Activated CD8-positive, alpha-beta memory T cell treated with anti-CD3 and anti-CD28 coated beads, Interleukin-2, amount 10 ng/mL, durations not matched to agents 7 days and 5 days (primary cell): ENCODE measurements at regions not wholly inside any gene's neighbourhood (a gene's known extent, or its start where the extent isn't known, plus 50 kb on each side); places are given as distances from the start of the nearest gene placed in this dataset.
"Not testable (repeated sequence)": the region's sequence is repeated elsewhere in the genome, so short reads cannot be mapped to it uniquely, and the experiment has no call there.

Source experiments
- ATAC-seq: fragments of 150-1000 bp; cut with Tn5 transposase; one replicate; pipeline ENCODE4 v1.10.0; 2021; ENCODE audit warnings: moderate library complexity
- CTCF ChIA-PET: fragments of 350-600 bp; sonication (Branson Sonifier 250); formaldehyde crosslinking; loops from one replicate; lab custom pipeline; 2021; ENCODE audit warnings: antibody characterized with exemption; lab: Charles Lee
- DNase-seq: peaks from one replicate; pipeline ENCODE4 v3.0.0-alpha.2; 2020
- H3K27ac Mint-ChIP-seq: one replicate; pipeline ENCODE4 v1.8.0; 2021; ENCODE audit warnings: mild to moderate bottlenecking, mixed read lengths
- H3K27me3 Mint-ChIP-seq: one replicate; pipeline ENCODE4 v1.8.0; 2021; ENCODE audit warnings: mixed read lengths
- H3K36me3 Mint-ChIP-seq: one replicate; pipeline ENCODE4 v1.8.0; 2021; ENCODE audit warnings: mild to moderate bottlenecking, mixed read lengths
- H3K4me1 Mint-ChIP-seq: one replicate; pipeline ENCODE4 v1.8.0; 2021; ENCODE audit warnings: mixed read lengths
- H3K4me3 Mint-ChIP-seq: one replicate; pipeline ENCODE4 v1.8.0; 2021; ENCODE audit warnings: mild to moderate bottlenecking, moderate library complexity, mixed read lengths
- H3K9me3 Mint-ChIP-seq: one replicate; pipeline ENCODE4 v1.8.0; 2022; ENCODE audit warnings: low read depth, mixed read lengths

GRCh38 chr18:39134255-39134654 is 1568.7 kb upstream of the CELF4 start:
- H3K27me3 Mint-ChIP-seq: no peaks in the 10 kb centered on the region
- no peak overlapping the region for H3K27ac Mint-ChIP-seq
- no peak for DNase-seq
- no peaks in the 10 kb centered on the region for H3K36me3 Mint-ChIP-seq
- H3K4me3 Mint-ChIP-seq: no peak overlapping the region
- CTCF ChIA-PET: no interaction called here
- ATAC-seq: no peak
- no peaks in the 10 kb centered on the region for H3K4me1 Mint-ChIP-seq
- peaks cover 17% of the 10 kb centered on the region for H3K9me3 Mint-ChIP-seq

- H3K27me3 Mint-ChIP-seq, H3K9me3 Mint-ChIP-seq, H3K4me3 Mint-ChIP-seq, H3K27ac Mint-ChIP-seq, DNase-seq, H3K4me1 Mint-ChIP-seq, H3K36me3 Mint-ChIP-seq, CTCF ChIA-PET, ATAC-seq: not testable (repeated sequence)
Observed at GRCh38 chr18:39127538-39127937, 1561.9 kb upstream of the CELF4 start.

- Mint-ChIP-seq H3K27me3 (no peaks in the 10 kb centered on the region), H3K9me3 (peaks cover 2% of the 10 kb centered on the region), H3K36me3 (no peaks in the 10 kb centered on the region), H3K27ac (no peak overlapping the region), H3K4me3 (no peak overlapping the region), H3K4me1 (no peaks in the 10 kb centered on the region)
- CTCF ChIA-PET: no interaction called here
- ATAC-seq (no peak), DNase-seq (no peak)
Observed at GRCh38 chr18:39113790-39114189, 1548.2 kb upstream of the CELF4 start.

GRCh38 chr18:39105104-39105503 is 1539.5 kb upstream of the CELF4 start:
- DNase-seq: no peak
- no peaks in the 10 kb centered on the region for H3K4me1 Mint-ChIP-seq
- peaks cover 4% of the 10 kb centered on the region for H3K9me3 Mint-ChIP-seq
- CTCF ChIA-PET: no interaction called here
- no peak for ATAC-seq
- H3K27ac Mint-ChIP-seq: no peak overlapping the region
- H3K27me3 Mint-ChIP-seq: no peaks in the 10 kb centered on the region
- H3K36me3 Mint-ChIP-seq: no peaks in the 10 kb centered on the region
- no peak overlapping the region for H3K4me3 Mint-ChIP-seq

- ATAC-seq: no peak
- peaks cover 3% of the 10 kb centered on the region for H3K9me3 Mint-ChIP-seq
- CTCF ChIA-PET: no interaction called here
- H3K36me3 Mint-ChIP-seq: no peaks in the 10 kb centered on the region
- no peak for DNase-seq
- H3K4me3 Mint-ChIP-seq: no peak overlapping the region
- no peak overlapping the region for H3K27ac Mint-ChIP-seq
- H3K27me3 Mint-ChIP-seq: no peaks in the 10 kb centered on the region
- H3K4me1 Mint-ChIP-seq: no peaks in the 10 kb centered on the region
Observed at GRCh38 chr18:39072970-39073369, 1507.4 kb upstream of the CELF4 start.

GRCh38 chr18:39062426-39062825 is 1496.8 kb upstream of the CELF4 start:
- Mint-ChIP-seq H3K27me3 (no peaks in the 10 kb centered on the region), H3K9me3 (peaks cover 12% of the 10 kb centered on the region), H3K36me3 (no peaks in the 10 kb centered on the region), H3K27ac (no peak overlapping the region), H3K4me3 (no peak overlapping the region), H3K4me1 (no peaks in the 10 kb centered on the region)
- ATAC-seq (no peak), DNase-seq (no peak)
- CTCF ChIA-PET: no interaction called here

- no peaks in the 10 kb centered on the region for H3K4me1 Mint-ChIP-seq
- H3K4me3 Mint-ChIP-seq: no peak overlapping the region
- H3K36me3 Mint-ChIP-seq: no peaks in the 10 kb centered on the region
- peaks cover 5% of the 10 kb centered on the region for H3K9me3 Mint-ChIP-seq
- H3K27ac Mint-ChIP-seq: no peak overlapping the region
- no peak for DNase-seq
- ATAC-seq: no peak
- H3K27me3 Mint-ChIP-seq: no peaks in the 10 kb centered on the region
- CTCF ChIA-PET: no interaction called here
Observed at GRCh38 chr18:39058386-39059000, 1492.9 kb upstream of the CELF4 start.

- Mint-ChIP-seq H3K36me3 (no peaks in the 10 kb centered on the region), H3K27me3 (no peaks in the 10 kb centered on the region), H3K27ac (no peak overlapping the region), H3K4me1 (no peaks in the 10 kb centered on the region), H3K9me3 (peaks cover 5% of the 10 kb centered on the region), H3K4me3 (no peak overlapping the region)
- CTCF ChIA-PET: no interaction called here
- no peak for DNase-seq
- no peak for ATAC-seq
Observed at GRCh38 chr18:39057423-39058064, 1491.9 kb upstream of the CELF4 start.

GRCh38 chr18:39053571-39053970 is 1488.0 kb upstream of the CELF4 start:
- DNase-seq (no peak), ATAC-seq (no peak)
- no peak overlapping the region for H3K4me3 Mint-ChIP-seq
- CTCF ChIA-PET: no interaction called here
- peaks cover 7% of the 10 kb centered on the region for H3K9me3 Mint-ChIP-seq
- no peaks in the 10 kb centered on the region for H3K36me3 Mint-ChIP-seq
- no peaks in the 10 kb centered on the region for H3K4me1 Mint-ChIP-seq
- no peak overlapping the region for H3K27ac Mint-ChIP-seq
- H3K27me3 Mint-ChIP-seq: no peaks in the 10 kb centered on the region

GRCh38 chr18:39051013-39051412 is 1485.4 kb upstream of the CELF4 start:
- no peaks in the 10 kb centered on the region for H3K4me1 Mint-ChIP-seq
- no peak overlapping the region for H3K27ac Mint-ChIP-seq
- no peaks in the 10 kb centered on the region for H3K27me3 Mint-ChIP-seq
- peaks cover 4% of the 10 kb centered on the region for H3K9me3 Mint-ChIP-seq
- CTCF ChIA-PET: no interaction called here
- no peak for DNase-seq
- H3K36me3 Mint-ChIP-seq: no peaks in the 10 kb centered on the region
- H3K4me3 Mint-ChIP-seq: no peak overlapping the region
- ATAC-seq: no peak

- Mint-ChIP-seq H3K27ac (no peak overlapping the region), H3K4me1 (no peaks in the 10 kb centered on the region), H3K27me3 (no peaks in the 10 kb centered on the region), H3K36me3 (no peaks in the 10 kb centered on the region), H3K4me3 (no peak overlapping the region), H3K9me3 (peaks cover 5% of the 10 kb centered on the region)
- ATAC-seq: no peak
- no peak for DNase-seq
- CTCF ChIA-PET: no interaction called here
Observed at GRCh38 chr18:39039813-39040212, 1474.2 kb upstream of the CELF4 start.

GRCh38 chr18:39037925-39038324 is 1472.3 kb upstream of the CELF4 start:
- CTCF ChIA-PET: no interaction called here
- Mint-ChIP-seq H3K4me3 (no peak overlapping the region), H3K27ac (no peak overlapping the region), H3K36me3 (no peaks in the 10 kb centered on the region), H3K27me3 (no peaks in the 10 kb centered on the region), H3K9me3 (peaks cover 5% of the 10 kb centered on the region), H3K4me1 (no peaks in the 10 kb centered on the region)
- ATAC-seq (no peak), DNase-seq (no peak)

GRCh38 chr18:39033312-39033711 is 1467.7 kb upstream of the CELF4 start:
- ATAC-seq: no peak

GRCh38 chr18:39031647-39032046 is 1466.0 kb upstream of the CELF4 start:
- Mint-ChIP-seq H3K27me3 (no peaks in the 10 kb centered on the region), H3K4me1 (no peaks in the 10 kb centered on the region), H3K4me3 (no peak overlapping the region), H3K36me3 (no peaks in the 10 kb centered on the region), H3K9me3 (peaks cover 2% of the 10 kb centered on the region), H3K27ac (no peak overlapping the region)
- DNase-seq: no peak
- CTCF ChIA-PET: no interaction called here
- no peak for ATAC-seq

More at GRCh38 chr18:39033312-39033711, 1467.7 kb upstream of the CELF4 start:
- peaks cover 5% of the 10 kb centered on the region for H3K9me3 Mint-ChIP-seq
- H3K4me3 Mint-ChIP-seq: no peak overlapping the region
- CTCF ChIA-PET: no interaction called here
- no peaks in the 10 kb centered on the region for H3K4me1 Mint-ChIP-seq
- no peak overlapping the region for H3K27ac Mint-ChIP-seq
- no peak for DNase-seq
- no peaks in the 10 kb centered on the region for H3K36me3 Mint-ChIP-seq
- no peaks in the 10 kb centered on the region for H3K27me3 Mint-ChIP-seq
